HG03439 (cell line): ENCODE measurements at regions not wholly inside any gene's neighbourhood (a gene's known extent, or its start where the extent isn't known, plus 50 kb on each side); places are given as distances from the start of the nearest gene placed in this dataset.

ENCODE experiments used
- ATAC-seq: cut with Tn5 transposase; IDR thresholded peaks from one replicate; pipeline ENCODE4 v1.9.1; 2021; ENCODE audit warnings: mild to moderate bottlenecking, moderate library complexity; ENCODE audit not compliant: unreplicated experiment

DNA sequence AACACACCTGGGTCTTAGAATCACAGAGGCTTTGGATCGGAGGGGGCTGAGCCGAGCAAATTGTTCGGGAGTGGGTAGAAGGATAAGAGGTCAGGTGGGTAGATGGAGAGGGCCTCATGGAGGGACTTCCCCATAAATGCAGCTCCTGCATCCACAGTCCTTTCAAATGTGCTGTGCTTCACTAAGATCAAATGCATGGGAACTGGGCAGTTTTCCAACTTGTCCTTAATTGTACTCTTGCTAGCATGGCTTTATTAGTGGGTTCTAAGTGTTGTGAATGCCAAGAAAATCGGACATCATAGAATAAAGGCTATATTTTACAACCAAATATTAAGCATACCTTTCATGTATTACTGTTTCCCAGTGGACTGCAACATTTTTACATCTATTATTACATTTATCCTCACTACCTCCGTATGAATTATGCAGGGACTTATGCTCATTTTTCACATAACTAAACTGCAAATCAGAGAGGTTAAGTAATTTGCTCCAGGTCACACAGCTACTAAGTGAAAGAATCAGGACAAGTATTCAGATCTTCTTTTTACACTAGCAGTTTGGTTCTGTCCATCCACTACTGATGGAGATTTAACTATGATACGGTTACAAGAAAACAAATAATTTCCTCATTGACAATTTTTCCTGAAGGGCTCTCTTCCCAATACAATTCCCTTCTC, 174.5 kb upstream of the RUNX1 start:
- no peak for ATAC-seq

DNA sequence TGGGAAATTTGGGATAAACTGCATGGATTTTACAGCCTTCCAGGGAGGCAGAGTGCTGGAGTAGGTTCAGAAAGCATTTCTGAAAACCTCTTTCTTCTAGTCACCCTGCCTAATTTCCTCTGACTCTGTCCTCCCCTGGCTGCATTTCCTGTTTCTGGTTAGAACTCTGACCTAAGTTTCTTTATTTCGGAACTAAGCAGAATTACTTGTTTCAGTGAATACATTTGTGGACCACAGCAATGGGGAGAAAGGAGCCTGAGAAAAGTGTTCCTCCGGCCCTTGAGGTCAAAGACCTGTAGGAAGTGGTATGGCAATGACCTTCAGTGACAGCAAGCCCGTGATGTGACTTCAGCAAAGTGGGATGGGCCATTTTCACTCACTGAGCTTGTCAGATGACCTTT, 173.4 kb upstream of the RUNX1 start:
- ATAC-seq, result no peak

DNA sequence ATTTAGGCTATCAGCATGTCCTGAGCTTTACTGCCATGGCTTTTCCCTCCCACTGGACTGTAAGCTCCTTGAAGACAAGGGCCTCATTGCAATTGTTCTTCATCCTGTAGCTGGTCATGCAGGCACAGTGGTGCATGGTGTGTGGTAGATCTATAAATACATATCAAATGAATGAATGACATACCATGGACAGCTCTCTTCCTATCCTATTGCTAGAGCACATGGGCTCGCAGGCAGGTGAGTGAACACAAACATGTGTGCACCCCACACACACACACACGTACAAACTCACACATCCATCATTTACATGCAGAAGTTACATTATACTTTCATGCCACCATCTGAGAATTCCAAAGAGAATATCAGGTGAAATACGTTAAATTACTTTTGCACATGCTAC, 172.9 kb upstream of the RUNX1 start:
- no peak for ATAC-seq

DNA sequence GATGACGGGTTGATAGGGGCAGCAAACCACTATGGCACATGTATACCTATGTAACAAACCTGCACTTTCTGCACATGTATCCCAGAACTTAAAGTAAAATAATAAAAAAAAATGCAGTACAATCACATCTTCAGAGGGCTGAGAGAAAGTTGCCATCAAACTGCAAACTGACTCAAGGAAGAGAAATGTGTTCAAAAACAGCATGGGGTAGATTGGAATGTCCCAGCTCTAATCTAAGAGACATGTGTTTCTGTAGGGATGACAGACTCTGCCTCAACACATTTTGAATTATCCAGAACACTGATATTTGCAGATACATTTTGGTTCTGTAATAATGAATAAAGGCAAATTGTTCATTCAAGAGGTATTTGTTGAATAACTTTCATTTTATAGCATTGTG, 171.2 kb upstream of the RUNX1 start:
- ATAC-seq, result no peak

DNA sequence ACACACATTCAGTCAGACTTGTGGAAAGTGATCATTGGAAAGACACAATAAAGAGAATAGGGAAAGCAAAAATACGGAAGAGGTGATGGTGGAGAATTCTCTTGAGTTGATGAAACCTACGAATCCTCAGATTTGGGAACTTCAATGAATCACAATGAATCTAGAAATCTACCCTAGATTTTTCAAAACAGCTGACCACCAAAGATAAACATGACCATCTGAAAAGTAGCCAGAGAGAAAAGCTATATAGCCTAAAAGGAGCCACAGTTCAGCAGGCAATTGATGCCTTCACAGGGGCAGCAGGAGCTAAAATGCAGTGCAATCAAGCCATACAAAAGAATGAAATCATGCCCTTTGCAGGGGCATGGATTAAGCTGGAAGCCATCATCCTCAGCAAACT, 170.6 kb upstream of the RUNX1 start:
- no peak for ATAC-seq

DNA sequence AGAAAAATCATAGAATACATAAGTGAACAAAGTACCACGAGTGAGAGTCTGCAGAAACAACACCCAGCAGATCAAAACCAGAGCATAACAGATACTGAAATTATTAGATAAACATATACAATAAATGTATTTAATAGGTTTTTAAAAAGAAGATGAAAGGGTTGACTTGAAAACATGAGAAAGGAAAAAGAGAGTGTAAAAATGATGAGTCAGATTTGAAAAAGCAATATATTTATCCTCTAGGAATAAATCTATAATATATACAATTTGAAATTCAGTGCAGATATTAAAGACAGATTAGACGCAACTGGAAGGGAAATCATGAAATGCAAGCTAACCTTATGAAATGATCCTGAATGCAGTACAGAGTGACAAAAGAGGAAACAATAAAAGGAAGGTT, 170.2 kb upstream of the RUNX1 start:
- ATAC-seq, result no peak

DNA sequence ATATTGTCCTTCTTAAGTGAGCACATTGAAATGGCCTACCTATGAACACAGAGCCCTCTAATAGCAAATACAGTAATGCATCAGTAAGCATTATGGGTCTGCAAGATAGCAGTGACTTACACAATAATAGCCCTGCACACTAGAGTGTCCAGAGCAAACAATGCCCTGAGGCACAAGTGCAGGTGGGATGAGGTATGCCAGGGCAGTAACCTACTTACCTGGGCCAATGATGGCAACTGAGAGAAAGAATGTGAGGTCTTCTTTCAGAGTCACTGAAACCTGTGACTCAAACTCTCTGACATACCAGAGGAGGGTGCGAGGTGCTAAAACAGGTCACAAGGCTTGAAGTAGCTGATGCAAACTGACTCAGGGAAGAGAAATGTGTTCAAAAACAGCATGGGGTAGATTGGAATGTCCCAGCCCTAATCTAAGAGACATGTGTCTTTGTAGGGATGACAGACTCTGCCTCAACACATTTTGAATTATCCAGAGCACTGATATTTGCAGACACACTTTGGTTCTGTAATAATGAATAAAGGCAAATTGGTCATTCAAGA, 168.5 kb upstream of the RUNX1 start:
- no peak for ATAC-seq

DNA sequence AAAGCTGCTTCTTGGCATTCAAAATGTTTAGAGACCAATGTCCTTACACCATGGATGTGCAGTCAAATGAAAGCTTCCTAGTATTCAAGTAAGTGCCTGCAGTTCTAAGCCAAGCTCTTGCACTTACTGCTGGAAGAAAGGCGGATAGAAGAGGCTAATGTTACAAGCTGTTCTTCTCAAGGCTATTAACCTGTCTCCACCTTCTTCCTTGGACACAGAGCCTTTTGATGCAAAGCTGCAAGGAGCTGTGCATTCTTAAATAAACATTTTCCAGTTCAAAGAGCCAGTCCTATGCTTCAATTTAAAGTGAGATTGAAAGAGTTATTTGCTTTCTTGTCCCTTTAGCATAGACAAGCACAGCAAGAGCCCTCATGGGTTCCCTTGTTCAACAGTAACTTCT, 167.9 kb upstream of the RUNX1 start:
- no peak for ATAC-seq

DNA sequence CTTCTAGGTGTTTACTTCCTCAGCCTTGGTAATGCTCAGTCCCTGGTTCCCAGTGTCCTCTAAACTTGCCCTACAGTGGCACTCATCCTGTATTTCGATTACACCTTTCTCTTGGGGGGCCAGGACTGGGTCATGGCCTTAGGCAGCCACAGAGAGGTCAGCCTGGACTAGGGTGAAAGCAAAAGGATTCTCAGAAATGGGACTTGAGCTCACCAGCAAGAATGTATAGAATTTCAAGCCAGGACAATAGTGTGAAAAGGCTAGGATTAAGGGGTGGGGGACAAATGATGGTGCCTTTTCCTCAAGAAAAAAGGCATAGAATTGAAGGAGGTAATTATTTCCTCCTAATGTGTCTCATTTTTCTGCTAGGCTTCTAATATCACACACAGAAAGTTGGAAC, 166.8 kb upstream of the RUNX1 start:
- no peak for ATAC-seq

DNA sequence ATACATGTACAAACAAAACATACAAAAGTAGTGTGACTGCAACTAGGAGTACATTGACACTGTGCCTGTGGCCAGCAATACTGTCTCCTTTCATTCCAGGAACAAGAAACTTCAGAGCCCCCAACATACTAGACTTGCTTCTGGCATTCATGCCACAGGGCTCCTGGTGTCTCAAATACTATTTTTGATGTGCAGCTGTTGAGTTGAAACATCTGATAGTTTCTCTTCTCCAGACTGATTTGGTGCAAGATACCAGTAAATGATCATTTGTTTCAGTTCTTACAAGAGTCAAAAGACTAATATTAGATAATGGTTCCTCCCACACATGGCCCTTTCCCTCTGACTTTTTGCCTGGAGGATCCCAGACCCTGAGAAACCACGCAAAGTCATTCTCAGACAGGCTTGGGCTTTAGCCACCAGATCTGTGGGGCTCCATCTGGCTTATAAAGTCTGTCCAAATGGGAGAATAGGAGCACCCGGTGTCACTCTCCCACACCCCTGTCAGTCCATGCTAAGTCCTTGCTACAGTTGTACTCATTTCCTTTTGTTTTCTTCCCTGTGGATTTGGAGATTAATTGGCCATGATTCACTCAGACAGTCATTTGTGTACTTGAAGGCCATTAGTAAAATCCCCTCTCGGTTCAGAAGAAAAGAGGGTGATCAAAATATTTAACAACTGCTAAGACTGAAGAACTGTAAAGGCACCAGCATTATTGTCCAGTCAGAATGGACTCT, 163.5 kb upstream of the RUNX1 start:
- no peak for ATAC-seq

DNA sequence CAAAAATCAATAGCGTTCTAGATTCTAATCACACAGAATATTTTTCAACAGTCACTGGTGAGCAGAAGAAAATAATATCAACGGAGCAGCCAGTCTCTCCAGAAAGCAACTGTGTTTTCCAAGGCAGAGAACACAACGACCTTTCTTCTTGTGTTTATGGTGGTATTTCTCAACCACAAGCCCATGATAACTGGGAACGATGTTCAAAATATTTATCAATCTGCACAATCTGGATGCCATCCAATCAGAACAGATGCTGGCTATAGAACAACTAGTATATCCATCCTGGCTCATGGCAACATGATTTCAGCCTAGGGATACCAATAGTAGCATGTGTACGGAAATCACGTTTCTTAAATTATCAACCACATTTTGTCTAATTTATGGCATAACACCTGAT, 162.7 kb upstream of the RUNX1 start:
- ATAC-seq, result no peak

DNA sequence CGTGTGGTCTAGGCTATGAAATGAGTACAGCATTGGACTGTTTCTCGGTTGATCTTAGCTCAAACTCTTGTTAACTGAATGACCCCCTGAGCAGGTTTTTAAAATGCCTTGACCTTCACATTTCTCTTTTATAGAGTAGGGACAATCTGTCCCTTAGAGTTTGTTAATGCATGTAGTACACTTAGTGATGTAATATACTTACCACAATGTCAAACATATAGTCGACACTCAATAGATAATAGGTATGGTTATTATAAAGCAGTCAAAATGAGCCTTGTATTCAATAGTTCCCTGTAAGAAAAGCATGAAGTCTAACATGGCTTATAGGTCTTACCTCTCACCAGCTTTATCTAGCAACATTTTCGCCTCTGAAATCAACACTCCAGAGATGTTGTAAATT, 161.0 kb upstream of the RUNX1 start:
- no peak for ATAC-seq

DNA sequence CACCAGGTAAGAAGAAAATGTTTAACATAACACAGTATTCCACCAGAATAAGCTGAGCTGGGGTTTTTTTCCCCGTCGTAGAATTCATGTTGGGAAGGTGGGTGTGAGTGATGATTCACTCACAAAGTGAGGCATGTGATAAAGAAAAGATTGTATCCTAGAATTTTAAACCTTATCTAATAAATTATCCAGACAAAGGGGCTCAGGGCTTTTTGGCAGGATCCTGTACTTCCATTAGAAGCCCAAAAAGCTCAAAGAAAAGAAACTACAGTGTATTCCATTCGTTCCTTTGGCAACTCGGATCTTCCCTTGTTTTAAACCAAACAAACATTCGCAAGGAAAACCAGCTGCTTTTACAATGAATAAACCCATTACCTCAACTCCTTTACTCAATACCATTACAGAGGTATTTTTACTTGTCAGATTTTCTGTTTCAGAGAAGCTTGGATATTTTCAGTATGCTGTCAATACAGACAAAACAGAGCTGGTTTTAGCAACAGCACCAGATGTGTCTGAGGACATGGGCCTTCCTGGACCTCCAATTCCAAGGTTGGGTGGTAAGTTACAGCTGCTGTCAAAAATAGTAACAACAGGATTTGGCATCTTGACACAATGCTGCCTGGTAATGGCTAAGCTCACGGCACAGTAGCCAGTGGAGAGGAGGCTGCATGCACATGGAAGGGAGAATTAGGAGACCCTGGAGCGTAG, 159.9 kb upstream of the RUNX1 start:
- ATAC-seq, result no peak

DNA sequence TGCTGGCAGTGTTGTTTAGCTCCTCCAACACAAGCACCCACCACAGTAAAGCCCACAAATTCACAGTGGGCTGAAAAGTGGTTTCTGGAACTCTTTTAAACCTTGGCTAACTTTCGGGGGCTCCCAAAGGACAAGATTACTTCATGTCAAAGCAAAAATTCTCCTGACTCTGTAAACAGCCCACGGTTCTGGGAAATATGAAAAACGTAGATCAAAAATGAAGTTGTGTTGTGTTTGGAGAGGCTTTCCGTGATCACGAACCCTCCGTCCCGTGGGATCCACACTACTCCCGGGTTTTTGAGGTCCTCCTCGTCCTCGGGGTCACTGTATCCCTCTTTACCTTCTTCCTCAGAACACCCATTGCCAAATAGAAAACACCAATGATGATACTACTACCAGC, 159.0 kb upstream of the RUNX1 start:
- no peak for ATAC-seq

DNA sequence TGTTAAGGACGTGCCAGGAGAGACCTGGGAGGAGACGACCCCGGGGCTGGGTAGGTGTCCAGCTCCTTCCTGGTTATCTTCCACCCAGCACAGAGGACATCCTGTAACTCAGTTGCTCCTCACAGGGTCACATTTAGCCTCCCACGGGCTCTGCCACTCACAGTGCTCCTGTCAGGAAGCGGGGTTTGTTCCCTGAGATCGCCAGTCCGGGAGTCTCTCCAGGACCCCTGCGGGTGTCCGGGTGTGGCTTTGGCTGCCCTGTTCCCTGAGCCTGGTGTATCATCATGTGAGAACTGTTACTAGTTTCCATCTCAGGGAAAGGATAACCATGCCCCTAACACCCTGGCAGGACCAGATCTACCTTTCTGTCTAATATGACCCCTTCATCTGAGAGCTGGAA, 158.2 kb upstream of the RUNX1 start:
- ATAC-seq, result no peak

DNA sequence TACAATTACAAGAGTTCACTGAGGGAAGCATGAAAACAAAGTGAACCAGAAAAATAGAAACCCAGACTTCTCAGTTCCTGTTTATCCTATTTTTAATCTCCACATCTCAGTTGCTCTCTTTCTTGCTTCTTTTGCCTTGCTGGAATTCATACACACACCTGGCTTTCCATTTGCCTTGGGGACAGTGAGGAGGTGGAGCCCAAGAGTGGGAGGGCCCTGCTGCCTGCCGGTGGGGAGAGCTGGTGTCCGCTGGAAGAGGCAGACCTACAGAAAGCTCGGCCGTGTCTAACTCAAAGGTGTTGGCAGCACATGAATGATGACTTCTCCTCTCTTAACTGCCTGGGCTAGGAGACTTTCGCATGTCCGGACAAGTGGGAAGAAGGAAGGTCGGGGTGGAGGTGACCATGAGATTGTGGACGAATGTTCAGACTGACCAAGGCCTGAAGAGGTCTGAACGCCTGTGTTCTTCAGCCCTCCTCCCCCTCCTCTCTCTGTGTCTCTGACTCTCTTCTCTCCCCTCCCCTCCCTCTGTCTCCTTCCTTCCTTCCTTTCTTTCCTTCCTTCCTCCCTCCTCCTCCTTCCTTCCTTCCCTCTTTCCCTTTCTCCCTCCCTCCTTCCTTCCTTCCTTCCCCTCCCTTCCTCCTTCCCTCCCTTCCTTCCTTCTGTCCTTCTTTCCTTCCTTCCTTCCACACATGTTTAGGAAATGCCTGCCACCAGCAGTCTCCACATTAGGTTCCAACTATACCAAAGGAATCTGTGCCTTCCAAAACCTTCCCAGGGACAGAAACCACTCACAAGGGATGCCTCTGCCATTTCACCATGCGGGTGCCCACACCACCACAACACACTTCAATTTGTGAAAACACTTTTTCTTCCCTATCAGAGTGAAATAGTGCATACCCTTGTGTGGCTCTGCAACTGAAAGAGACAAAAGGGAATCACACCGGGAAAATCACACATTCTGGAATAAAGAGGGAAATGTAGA, 157.3 kb upstream of the RUNX1 start:
- no peak for ATAC-seq

DNA sequence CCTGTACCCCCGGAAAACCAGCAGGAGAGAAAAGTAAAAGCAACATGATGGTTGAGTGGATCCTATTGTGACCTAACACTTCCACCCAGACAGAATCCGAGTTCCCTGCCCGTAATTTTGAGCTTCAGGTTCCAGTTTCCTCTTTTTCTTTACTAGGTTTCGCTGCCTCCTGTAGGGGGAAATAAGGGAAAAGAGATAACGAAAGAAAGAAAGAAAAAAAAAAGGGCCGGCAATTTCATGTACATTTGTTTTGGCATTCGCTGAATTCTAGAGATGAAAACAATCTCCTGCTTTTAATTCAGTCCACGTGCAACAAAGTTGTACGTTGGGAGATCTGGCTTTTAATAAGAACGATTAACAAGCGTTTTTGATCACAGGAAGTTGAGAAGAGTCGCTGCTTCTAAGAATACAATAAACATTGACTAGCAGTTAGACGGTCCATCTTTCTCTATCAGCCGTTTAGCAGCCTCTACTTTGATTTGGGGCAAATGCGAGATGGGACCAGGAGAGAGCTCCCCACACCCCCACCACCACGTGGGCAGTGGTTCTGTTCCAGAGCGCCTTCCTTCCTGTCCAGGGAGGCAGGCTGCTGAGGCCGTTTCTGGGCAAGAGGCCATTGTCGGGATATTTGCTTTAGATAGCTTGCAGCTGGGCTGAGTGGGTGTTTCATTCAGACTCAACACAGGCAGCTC, 155.9 kb upstream of the RUNX1 start:
- ATAC-seq, result no peak

DNA sequence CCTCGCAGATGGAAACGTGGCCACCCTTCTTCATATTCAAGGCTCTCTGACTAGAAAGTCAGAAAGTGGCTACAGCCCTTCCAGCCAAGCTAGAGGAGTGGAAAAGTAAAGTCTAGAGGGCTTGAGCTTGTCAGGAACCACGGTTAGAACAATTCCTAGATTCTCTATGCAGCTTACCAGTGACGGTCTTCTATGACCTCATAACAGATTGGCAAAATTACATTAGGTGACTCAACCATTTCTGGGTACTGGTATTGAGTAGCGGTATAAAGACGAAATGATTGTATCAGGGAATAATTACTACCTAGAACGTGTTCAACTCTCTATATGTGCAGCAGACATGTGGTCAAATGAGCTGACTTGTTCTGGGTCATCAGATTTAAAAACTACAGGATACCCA, 155.0 kb upstream of the RUNX1 start:
- ATAC-seq, result no peak

DNA sequence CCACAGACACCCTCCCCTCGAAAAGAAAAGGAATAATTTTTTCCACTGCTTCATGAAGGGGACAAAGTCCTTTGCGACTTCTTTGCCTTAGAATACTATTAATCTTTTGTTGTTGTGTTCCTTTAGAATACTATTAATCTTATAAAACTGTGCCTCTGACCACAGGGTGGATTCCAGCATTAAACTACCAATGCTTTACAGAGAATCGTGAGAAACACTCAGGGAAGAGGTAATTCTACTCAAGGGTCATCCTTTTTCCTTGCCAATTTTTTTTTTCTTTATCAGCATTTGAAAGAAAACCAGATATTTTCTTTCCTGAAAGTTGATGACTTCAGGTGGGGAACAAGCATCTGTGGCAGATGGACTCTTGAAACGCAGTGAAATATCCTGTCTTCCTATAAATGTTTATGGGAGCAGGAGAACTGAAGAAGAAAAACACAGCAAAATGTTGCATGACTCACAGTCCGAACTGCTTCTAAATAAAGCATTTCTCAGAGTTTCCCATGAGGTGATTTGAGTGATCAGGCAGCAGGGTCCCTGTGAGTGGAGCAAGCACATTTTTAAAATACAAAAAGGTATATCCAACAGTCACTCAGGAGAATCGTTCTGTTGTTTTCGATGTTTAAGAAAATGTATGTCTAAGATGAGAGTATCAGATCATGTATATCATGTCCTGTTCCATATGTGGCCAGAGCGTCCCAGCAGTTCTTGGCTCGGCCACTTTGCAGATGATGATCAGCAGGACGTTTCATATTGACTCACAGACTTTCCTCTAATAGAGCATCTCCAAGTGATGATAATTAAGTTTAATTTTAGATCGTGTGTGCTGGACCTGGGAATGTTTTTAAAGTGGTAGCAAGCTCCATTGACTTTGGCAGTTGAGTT, 154.2 kb upstream of the RUNX1 start:
- ATAC-seq, result no peak
